Endothelial cell of umbilical vein (primary cell): ENCODE measurements at regions not wholly inside any gene's neighbourhood (a gene's known extent, or its start where the extent isn't known, plus 50 kb on each side); places are given as distances from the start of the nearest gene placed in this dataset.

Experiments
- BruUV-seq: library from RNA; stranded (reverse); fragments of 400-500 nt; replicated peaks from 2 replicates; lab custom pipeline; 2021; lab: Mats Ljungman, UMichigan
- CTCF ChIA-PET: fragments of 300-600, 350-600 bp; sonication (Branson Sonifier 250); formaldehyde crosslinking; loops from one replicate; lab custom pipeline; 2021; ENCODE audit warnings: antibody characterized with exemption, inconsistent platforms; lab: Charles Lee
- POLR2A ChIA-PET: fragments of 300-600, 350-600 bp; sonication (Branson Sonifier 250); formaldehyde crosslinking; loops from one replicate; lab custom pipeline; 2021; ENCODE audit warnings: antibody characterized with exemption, inconsistent platforms; lab: Charles Lee
- DNase-seq: peaks from one replicate; pipeline ENCODE4 v3.0.0-alpha.2; 2011; ENCODE audit warnings: low read depth, low spot score
- FAIRE-seq: peaks from 2 replicates; lab custom pipeline; 2011; peaks lifted over from hg19 to GRCh38; lab: Jason Lieb, UNC
- H2AFZ ChIP-seq: 2 replicates; pipeline ENCODE4 v1.6.0; 2012; ENCODE audit warnings: low read depth, low read length, control low read depth, inconsistent platforms
- H3K27ac ChIP-seq: 2 replicates; pipeline ENCODE4 v1.5.1; 2011; ENCODE audit warnings: low read depth, mild to moderate bottlenecking, control low read depth, low read length, moderate library complexity; ENCODE audit not compliant: insufficient read depth
- H3K27me3 ChIP-seq, 2 experiments: 2 replicates each; pipeline versions ENCODE4 v1.6.0 to v1.6.1; 2011; ENCODE audit warnings: low read length in 2 of 2, mixed read lengths in 1 of 2; ENCODE audit not compliant: control insufficient read depth in 2 of 2, insufficient read depth in 2 of 2
- H3K36me3 ChIP-seq, 2 experiments: 2 replicates in 1 of 2; 3 replicates in 1 of 2; pipeline ENCODE4 v1.5.1; 2011; ENCODE audit warnings: low read length in 2 of 2, mild to moderate bottlenecking in 1 of 2, moderate library complexity in 1 of 2; ENCODE audit not compliant: control insufficient read depth in 2 of 2, insufficient read depth in 2 of 2; ENCODE audit errors: extremely low read depth in 1 of 2
- H3K4me1 ChIP-seq: 3 replicates; pipeline ENCODE4 v1.5.1; 2011; ENCODE audit warnings: mild to moderate bottlenecking, low read length; ENCODE audit not compliant: control insufficient read depth, insufficient read depth; ENCODE audit errors: extremely low read depth
- H3K4me2 ChIP-seq: 2 replicates; pipeline ENCODE4 v1.6.1; 2011; ENCODE audit warnings: low read length, control low read depth, mixed read lengths; ENCODE audit not compliant: insufficient read depth
- H3K4me3 ChIP-seq, 3 experiments: fragments of 200-600 bp in 1 of 3; sonication (generic), shearing (Covaris generic) in 1 of 3; replicated peaks in 1 of 3; 2 replicates each; pipeline ENCODE4 v1.5.1; 2011 to 2016; ENCODE audit warnings: control low read depth in 3 of 3, low read length in 3 of 3, mild to moderate bottlenecking in 2 of 3, inconsistent platforms in 1 of 3, low read depth in 1 of 3, moderate library complexity in 1 of 3; ENCODE audit not compliant: insufficient read depth in 1 of 3
- H3K79me2 ChIP-seq: 2 replicates; pipeline ENCODE4 v1.6.0; 2012; ENCODE audit warnings: low read length, inconsistent platforms; ENCODE audit not compliant: control insufficient read depth, insufficient read depth
- H3K9ac ChIP-seq: replicated peaks from 2 replicates; pipeline ENCODE3; 2011; ENCODE audit warnings: low read length, control low read depth; ENCODE audit not compliant: insufficient read depth; ENCODE audit errors: extremely low read depth
- H3K9me1 ChIP-seq: replicated peaks from 3 replicates; pipeline ENCODE4 v1.6.0; 2011; ENCODE audit warnings: mild to moderate bottlenecking, low read length; ENCODE audit not compliant: control insufficient read depth, insufficient read depth; ENCODE audit errors: extremely low read depth
- H3K9me3 ChIP-seq: replicated peaks from 2 replicates; pipeline ENCODE4 v1.5.1; 2012; ENCODE audit warnings: low read length, inconsistent platforms; ENCODE audit not compliant: control insufficient read depth, insufficient read depth
- H4K20me1 ChIP-seq: replicated peaks from 2 replicates; pipeline ENCODE3; 2011; ENCODE audit warnings: mild to moderate bottlenecking, low read length; ENCODE audit not compliant: control insufficient read depth, insufficient read depth; ENCODE audit errors: extremely low read depth
- CTCF ChIP-seq, 2 donors: IDR thresholded peaks; 1 replicate in 1 of 2; 2 replicates in 1 of 2; pipeline ENCODE4 v1.5.1; 2011; ENCODE audit warnings: low read length in 2 of 2, mild to moderate bottlenecking in 2 of 2, moderate library complexity in 2 of 2, control low read depth in 1 of 2, inconsistent platforms in 1 of 2, low read depth in 1 of 2; ENCODE audit not compliant: insufficient read depth in 1 of 2; ENCODE audit errors: extremely low read depth in 1 of 2
- EZH2 ChIP-seq: IDR thresholded peaks from 2 replicates; pipeline ENCODE4 v1.6.1; 2012; ENCODE audit warnings: borderline replicate concordance, low read depth, mild to moderate bottlenecking, moderate library complexity, low read length, inconsistent platforms; ENCODE audit not compliant: severe bottlenecking
- FOS ChIP-seq: IDR thresholded peaks from 2 replicates; pipeline ENCODE4 v1.6.1; 2011; ENCODE audit warnings: mild to moderate bottlenecking, low read length, moderate library complexity, borderline replicate concordance; ENCODE audit not compliant: insufficient read depth
- GATA2 ChIP-seq: IDR thresholded peaks from 2 replicates; pipeline ENCODE4 v1.7.0; 2011; ENCODE audit warnings: low read depth, mild to moderate bottlenecking, moderate library complexity, mixed read lengths, low read length; ENCODE audit not compliant: insufficient read length, insufficient read depth
- JUN ChIP-seq: IDR thresholded peaks from 2 replicates; pipeline ENCODE4 v1.6.1; 2011; ENCODE audit warnings: borderline replicate concordance, low read depth; ENCODE audit not compliant: insufficient read length, insufficient read depth
- MAX ChIP-seq: IDR thresholded peaks from 2 replicates; pipeline ENCODE4 v1.6.1; 2011; ENCODE audit not compliant: insufficient read depth, insufficient read length
- MYC ChIP-seq: IDR thresholded peaks from one replicate; pipeline ENCODE4 v1.6.1; 2011; ENCODE audit warnings: mild to moderate bottlenecking, low read depth, low read length
- POLR2A ChIP-seq: IDR thresholded peaks from 2 replicates; pipeline ENCODE4 v1.6.1; 2012; ENCODE audit warnings: low read depth, mild to moderate bottlenecking, control low read depth, low read length
- POLR2AphosphoS5 ChIP-seq: IDR thresholded peaks from 2 replicates; pipeline ENCODE4 v1.6.1; 2012; ENCODE audit warnings: low read depth, mild to moderate bottlenecking, control low read depth, low read length, moderate library complexity; ENCODE audit not compliant: insufficient read depth
- dilution Hi-C: fragments of 300-500 bp; cut with MboI; formaldehyde crosslinking; loops from one replicate; pipeline ENCODE4 v1.15.0; 2019; ENCODE audit warnings: low sequenced_read_pairs; ENCODE audit not compliant: extremely low pct_ligation_motif_present
- intact Hi-C: fragments of 100-400 bp; cut with micrococcal nuclease; formaldehyde crosslinking; loops from one replicate; pipeline ENCODE4 v1.10.0; 2022

- Histone ChIP-seq H3K36me3 (no peaks in the 10 kb centered on the region), H3K27me3 (no peaks in the 10 kb centered on the region), H3K4me1 (no peaks in the 10 kb centered on the region), H3K27ac (no peak overlapping the region), H4K20me1 (no peaks in the 10 kb centered on the region), H3K79me2 (no peaks in the 10 kb centered on the region), H3K4me3 (no peak overlapping the region), H3K4me2 (no peak overlapping the region), H2AFZ (no peak overlapping the region), H3K9me1 (no peaks in the 10 kb centered on the region), H3K9me3 (no peaks in the 10 kb centered on the region), H3K9ac (no peak overlapping the region)
- BruUV-seq: no TSS peak
- TF ChIP-seq POLR2A (no peak), JUN (no peak), POLR2AphosphoS5 (no peak), CTCF (IDR thresholded peaks at IDR 0.05; ENCODE audit: extremely low read depth in 1 of 2, insufficient read depth in 1 of 2, low read depth in 1 of 2, low read length in 2 of 2) (no peak), MAX (no peak), MYC (no peak), GATA2 (no peak), EZH2 (no peak), FOS (no peak)
- no peak for FAIRE-seq
- dilution Hi-C loops: no loop called here
- DNase-seq: no peak
- POLR2A ChIA-PET: no interaction called here
- CTCF ChIA-PET: no interaction called here
- intact Hi-C loops: no loop called here
Observed at GRCh38 chr3:59436164-59436958, 386.5 kb upstream of the CFAP20DC start.
